Choroid plexus epithelial cell (primary cell): ENCODE measurements at regions not wholly inside any gene's neighbourhood (a gene's known extent, or its start where the extent isn't known, plus 50 kb on each side); places are given as distances from the start of the nearest gene placed in this dataset.

Source experiments
- DNase-seq: peaks from one replicate; pipeline ENCODE4 v3.0.0-alpha.2; 2010; ENCODE audit warnings: low read depth
- H3K4me3 ChIP-seq: 2 replicates; pipeline ENCODE4 v1.5.1; 2011; ENCODE audit warnings: low read depth, mild to moderate bottlenecking, control low read depth, low read length, moderate library complexity
- TF ChIP-seq, protein P1 (sequence below): conservative IDR thresholded peaks from 2 replicates; pipeline ENCODE4 v1.5.1; 2011; ENCODE audit warnings: low read depth, mild to moderate bottlenecking, control low read depth, inconsistent platforms, low read length, moderate library complexity

DNA sequence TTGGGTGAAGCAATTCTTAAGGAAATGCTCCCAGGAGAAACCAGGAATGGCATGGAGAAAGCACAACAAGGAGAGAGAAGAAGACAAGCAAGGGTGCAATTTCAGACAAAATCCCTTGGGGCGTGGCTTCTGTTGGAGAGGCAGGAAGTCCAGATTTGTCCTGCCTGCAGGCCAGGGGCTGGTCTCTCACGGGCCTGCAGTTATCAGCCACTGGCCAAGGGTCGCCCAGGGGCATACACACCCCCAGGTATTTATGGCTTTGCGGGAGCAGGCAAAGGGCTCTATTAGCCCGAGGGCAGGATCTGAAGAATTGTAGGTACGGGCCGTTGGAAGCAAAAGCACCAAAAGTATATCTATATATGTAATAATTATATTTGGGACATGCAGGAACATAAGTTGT is 87.7 kb downstream of the IYD start:
- TF ChIP-seq, protein P1, sequence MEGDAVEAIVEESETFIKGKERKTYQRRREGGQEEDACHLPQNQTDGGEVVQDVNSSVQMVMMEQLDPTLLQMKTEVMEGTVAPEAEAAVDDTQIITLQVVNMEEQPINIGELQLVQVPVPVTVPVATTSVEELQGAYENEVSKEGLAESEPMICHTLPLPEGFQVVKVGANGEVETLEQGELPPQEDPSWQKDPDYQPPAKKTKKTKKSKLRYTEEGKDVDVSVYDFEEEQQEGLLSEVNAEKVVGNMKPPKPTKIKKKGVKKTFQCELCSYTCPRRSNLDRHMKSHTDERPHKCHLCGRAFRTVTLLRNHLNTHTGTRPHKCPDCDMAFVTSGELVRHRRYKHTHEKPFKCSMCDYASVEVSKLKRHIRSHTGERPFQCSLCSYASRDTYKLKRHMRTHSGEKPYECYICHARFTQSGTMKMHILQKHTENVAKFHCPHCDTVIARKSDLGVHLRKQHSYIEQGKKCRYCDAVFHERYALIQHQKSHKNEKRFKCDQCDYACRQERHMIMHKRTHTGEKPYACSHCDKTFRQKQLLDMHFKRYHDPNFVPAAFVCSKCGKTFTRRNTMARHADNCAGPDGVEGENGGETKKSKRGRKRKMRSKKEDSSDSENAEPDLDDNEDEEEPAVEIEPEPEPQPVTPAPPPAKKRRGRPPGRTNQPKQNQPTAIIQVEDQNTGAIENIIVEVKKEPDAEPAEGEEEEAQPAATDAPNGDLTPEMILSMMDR: no peak
- no peak for DNase-seq
- H3K4me3 ChIP-seq: no peak overlapping the region

DNA sequence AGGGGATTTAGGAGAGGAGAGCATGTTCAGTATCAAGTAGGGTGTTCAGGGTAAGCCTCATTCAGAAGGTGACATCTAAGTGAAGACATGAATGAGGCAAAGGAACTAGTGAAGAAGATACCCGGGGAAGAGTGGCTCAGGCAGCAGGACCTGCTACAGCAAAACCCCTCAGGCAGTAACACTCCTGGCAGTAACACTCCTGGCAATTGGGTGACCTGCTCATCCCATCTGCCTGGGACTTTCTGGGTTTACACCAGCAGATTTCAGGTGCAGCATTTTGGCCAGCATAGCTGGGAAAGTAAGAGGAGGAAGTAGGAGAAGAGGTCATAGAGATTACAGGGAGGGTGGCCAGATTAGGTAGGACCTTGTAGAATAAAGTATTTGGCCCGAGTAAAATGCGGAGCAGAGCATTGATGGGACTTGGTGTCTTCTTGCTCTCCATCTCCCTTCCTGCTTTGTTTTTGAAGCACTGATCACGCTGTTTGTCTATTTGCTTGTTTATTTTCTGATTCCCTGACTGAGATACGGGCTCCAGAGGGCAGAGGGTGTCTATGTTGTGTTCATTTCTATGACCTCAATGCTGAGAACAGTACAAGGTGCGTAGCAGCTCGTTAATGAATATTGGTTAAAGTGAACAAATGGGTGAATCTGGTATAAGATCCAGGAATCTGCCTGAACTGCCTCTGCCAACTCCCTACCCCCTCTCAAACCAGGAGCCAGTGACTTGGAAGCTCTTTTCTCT is 88.3 kb downstream of the IYD start:
- no peak for DNase-seq
- no peak overlapping the region for H3K4me3 ChIP-seq
- TF ChIP-seq, protein P1: no peak

DNA sequence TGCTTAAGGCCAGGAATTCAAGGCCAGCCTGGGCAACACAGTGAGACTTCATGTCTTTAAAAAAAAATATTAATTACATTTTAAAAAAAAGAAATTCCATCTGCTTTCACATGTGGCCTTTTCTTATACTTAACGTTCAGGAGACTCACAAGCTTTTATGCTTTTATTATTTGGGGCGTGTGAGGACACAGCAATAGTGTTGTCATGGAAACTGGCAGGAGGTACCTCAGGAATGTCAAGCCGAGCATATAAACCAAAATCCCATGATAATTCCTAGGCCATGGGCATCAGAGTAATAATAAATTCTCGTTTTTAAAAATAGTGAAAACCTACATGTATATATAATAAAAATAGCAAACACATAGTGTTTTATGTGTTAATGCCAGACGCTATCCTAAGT is 89.8 kb downstream of the IYD start:
- DNase-seq: no peak
- TF ChIP-seq, protein P1: no peak
- H3K4me3 ChIP-seq: no peak overlapping the region

DNA sequence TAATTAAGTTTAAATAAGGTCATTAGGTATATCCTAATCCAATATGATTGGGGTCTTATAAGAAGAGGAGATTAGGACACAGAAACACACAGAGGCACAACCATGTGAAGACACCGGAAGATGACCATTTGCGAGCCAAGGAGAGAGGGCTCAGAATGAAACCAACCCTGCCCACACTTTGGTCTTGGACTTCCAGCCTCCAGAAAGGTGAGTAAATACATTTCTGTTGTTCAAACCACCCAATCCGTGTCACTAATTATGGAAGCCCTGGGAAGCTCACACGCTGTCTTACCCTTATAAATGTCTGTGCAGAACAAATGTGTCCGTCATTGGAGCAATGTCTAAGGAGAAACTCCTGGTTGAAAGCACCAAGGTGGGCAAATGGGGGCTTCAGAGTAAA is 95.0 kb downstream of the IYD start:
- DNase-seq: no peak
- TF ChIP-seq, protein P1: no peak
- no peak overlapping the region for H3K4me3 ChIP-seq

DNA sequence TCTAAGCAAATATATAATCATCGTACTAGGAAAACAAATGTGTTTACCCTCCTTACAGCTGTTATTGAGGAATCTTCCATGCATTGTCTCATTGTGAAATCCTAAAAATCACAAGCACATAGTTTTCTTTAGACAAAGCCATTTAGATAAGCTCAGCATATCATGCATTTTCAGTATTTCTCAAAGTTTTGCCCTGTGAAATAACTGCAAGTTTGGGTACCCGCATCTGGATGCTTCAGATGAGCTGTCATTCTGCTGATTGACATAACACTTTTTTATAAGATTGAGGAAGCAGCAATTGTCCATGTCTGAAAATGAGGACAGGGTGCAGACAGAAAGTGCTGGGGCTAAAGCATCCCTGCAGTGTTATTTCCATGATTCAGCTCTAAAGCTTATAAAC is 96.2 kb downstream of the IYD start:
- DNase-seq: no peak
- TF ChIP-seq, protein P1: no peak
- no peak overlapping the region for H3K4me3 ChIP-seq

DNA sequence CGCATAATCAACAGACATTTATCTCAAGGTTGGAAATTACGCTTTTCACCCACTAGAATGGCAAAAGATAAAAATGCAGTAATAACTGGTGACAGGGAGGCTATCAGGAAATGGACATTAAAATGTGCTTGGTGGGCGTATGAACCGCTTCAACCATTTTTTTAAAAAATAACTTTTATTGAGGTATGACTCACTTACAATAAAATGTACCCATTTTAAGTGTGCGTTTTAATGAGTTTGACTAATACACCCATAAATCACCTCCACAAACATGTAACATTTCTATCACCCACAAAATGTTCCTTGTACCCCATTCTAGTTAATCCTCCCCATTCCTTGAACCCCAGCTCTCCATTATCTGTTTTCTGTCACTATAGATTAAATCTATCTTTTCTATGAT is 96.8 kb downstream of the IYD start:
- H3K4me3 ChIP-seq: no peak overlapping the region
- no peak for DNase-seq
- TF ChIP-seq, protein P1: no peak

DNA sequence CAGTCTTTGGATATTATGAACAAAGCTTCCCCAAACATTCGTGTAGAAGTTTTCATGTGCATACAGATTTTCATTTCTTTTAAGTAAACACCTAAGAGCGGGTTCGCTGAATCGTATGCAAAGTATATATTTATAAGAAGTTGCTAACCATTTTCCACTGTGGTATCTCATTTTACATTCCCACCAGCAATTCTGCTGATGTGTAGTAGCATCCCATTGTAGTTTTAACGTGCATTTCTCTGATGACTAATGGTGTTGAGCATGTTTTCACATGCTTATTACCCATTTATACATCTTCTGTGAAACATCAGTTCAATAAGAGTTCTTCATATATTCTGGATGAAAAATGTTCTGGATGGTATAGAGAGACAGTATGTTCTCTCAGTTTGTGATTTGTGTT is 97.4 kb downstream of the IYD start:
- H3K4me3 ChIP-seq: no peak overlapping the region
- TF ChIP-seq, protein P1: no peak
- no peak for DNase-seq
